GM23248 (cell line): ENCODE measurements at regions not wholly inside any gene's neighbourhood (a gene's known extent, or its start where the extent isn't known, plus 50 kb on each side); places are given as distances from the start of the nearest gene placed in this dataset.

Source experiments
- EZH2 ChIP-seq: fragments of 200-600 bp; sonication (generic); IDR thresholded peaks from 2 replicates; pipeline ENCODE4 v1.6.1; 2018; ENCODE audit warnings: antibody characterized with exemption, mild to moderate bottlenecking; ENCODE audit not compliant: insufficient read depth, poor library complexity, severe bottlenecking
- EZH2phosphoT487 ChIP-seq: fragments of 200-600 bp; sonication (generic); IDR thresholded peaks from 2 replicates; pipeline ENCODE4 v1.6.1; 2018; ENCODE audit warnings: antibody characterized with exemption, moderate library complexity, mild to moderate bottlenecking, low read depth; ENCODE audit not compliant: insufficient read depth

DNA sequence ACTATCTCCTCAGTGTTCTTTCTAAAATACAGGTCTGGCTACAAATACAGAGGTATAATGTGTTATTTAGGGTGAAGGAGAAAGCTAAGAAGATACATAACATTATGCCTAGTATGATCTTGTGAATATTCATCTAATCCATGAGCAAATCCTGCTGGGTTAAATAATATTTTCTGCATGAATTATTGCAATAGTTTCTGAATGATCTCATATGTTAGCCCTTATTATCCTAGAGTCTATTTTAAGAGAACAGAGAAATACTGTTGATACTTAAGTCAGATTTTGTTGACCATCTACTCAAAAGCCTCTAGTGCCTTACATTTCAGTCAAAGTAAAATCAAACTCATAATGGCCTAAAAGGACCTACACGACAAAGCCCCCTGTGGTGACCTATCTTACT lies 382.3 kb downstream of the FIGN start:
- TF ChIP-seq EZH2 (no peak), EZH2phosphoT487 (no peak)
